DND-41 (cell line): ENCODE measurements at regions not wholly inside any gene's neighbourhood (a gene's known extent, or its start where the extent isn't known, plus 50 kb on each side); places are given as distances from the start of the nearest gene placed in this dataset.
"Not testable (repeated sequence)": the region's sequence is repeated elsewhere in the genome, so short reads cannot be mapped to it uniquely, and the experiment has no call there.

ENCODE experiments used
- ATAC-seq: fragments of 200-7000 bp; cut with Tn5 transposase; 3 replicates; pipeline ENCODE4 v1.9.1; 2021; ENCODE audit warnings: low read depth; ENCODE audit not compliant: insufficient read depth
- DNase-seq: peaks from one replicate; pipeline ENCODE4 v3.0.0-alpha.2; 2020
- H2AFZ ChIP-seq: 2 replicates; pipeline ENCODE4 v1.6.0; 2012; ENCODE audit warnings: low read depth, low read length
- H3K27ac ChIP-seq: 2 replicates; pipeline ENCODE4 v1.5.1; 2012; ENCODE audit warnings: low read length, inconsistent platforms
- H3K27me3 ChIP-seq: fragments of 200-600 bp; sonication (generic); 2 replicates; pipeline ENCODE4 v1.6.0; 2012; ENCODE audit warnings: low read length, mild to moderate bottlenecking, inconsistent platforms; ENCODE audit not compliant: insufficient read depth, poor library complexity
- H3K36me3 ChIP-seq: 2 replicates; pipeline ENCODE4 v1.5.1; 2012; ENCODE audit warnings: low read length, inconsistent platforms; ENCODE audit not compliant: insufficient read depth
- H3K4me1 ChIP-seq: 2 replicates; pipeline ENCODE4 v1.5.1; 2012; ENCODE audit warnings: mild to moderate bottlenecking, low read length; ENCODE audit not compliant: insufficient read depth
- H3K4me2 ChIP-seq: 2 replicates; pipeline ENCODE4 v1.6.0; 2012; ENCODE audit warnings: mild to moderate bottlenecking, moderate library complexity, low read length, inconsistent platforms; ENCODE audit not compliant: insufficient read depth
- H3K4me3 ChIP-seq, 2 experiments: fragments of 200-600 bp in 1 of 2; shearing (Covaris generic) in 1 of 2; 2 replicates each; pipeline ENCODE4 v1.5.1; 2012 to 2016; ENCODE audit warnings: inconsistent platforms in 2 of 2, low read length in 2 of 2, mild to moderate bottlenecking in 2 of 2, low read depth in 1 of 2, moderate library complexity in 1 of 2
- H3K79me2 ChIP-seq: 2 replicates; pipeline ENCODE4 v1.6.0; 2012; ENCODE audit warnings: low read length, inconsistent platforms; ENCODE audit not compliant: insufficient read depth
- H3K9ac ChIP-seq: 2 replicates; pipeline ENCODE4 v1.6.0; 2012; ENCODE audit warnings: low read depth, mild to moderate bottlenecking, inconsistent platforms, low read length, moderate library complexity
- H3K9me3 ChIP-seq: 2 replicates; pipeline ENCODE4 v1.5.1; 2012; ENCODE audit warnings: low read length, moderate library complexity, mild to moderate bottlenecking, inconsistent platforms; ENCODE audit not compliant: insufficient read depth, severe bottlenecking
- H4K20me1 ChIP-seq: 2 replicates; pipeline ENCODE4 v1.6.0; 2012; ENCODE audit warnings: low read length; ENCODE audit not compliant: insufficient read depth
- EZH2 ChIP-seq: IDR thresholded peaks from 3 replicates; pipeline ENCODE4 v1.6.1; 2012; ENCODE audit warnings: borderline replicate concordance, low read depth, mild to moderate bottlenecking, moderate library complexity, low read length, inconsistent platforms; ENCODE audit not compliant: severe bottlenecking
- TF ChIP-seq, protein P1 (sequence below): IDR thresholded peaks from 2 replicates; pipeline ENCODE4 v1.5.1; 2012; ENCODE audit warnings: borderline replicate concordance, low read length, moderate library complexity, mild to moderate bottlenecking; ENCODE audit not compliant: poor library complexity, severe bottlenecking; ENCODE audit errors: extremely low read depth

DNA sequence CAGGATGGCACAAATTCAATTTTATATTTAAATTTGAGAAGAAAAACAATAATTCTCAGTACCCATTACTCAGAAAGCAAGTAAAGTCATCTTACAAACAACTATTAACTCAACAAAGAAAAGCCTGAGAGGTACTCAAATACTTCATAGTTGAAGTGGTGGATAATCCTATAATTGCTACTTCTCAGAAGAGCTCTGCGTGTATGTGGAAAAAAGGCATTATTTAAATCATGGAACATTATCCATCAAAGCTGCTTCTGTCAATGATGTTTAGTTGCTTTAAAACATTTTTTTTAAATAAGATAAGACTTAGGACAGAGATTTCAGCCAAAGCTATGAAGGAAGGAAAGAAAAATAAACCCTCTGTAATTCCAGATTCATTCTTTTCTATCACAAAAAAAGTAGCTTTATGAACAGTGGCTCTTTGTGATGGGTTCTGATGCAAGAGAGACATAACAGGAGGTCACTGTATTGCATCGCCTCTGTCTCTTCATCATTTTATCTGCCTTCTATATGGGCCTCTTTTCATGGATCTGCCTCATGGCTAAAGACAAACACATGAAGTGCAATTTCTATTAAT lies 367.9 kb upstream of the SLC35B3 start:
- no peaks in the 10 kb centered on the region for H4K20me1 ChIP-seq
- no peak overlapping the region for H3K27ac ChIP-seq
- H3K4me1 ChIP-seq = no peaks in the 10 kb centered on the region
- no peak overlapping the region for H3K9ac ChIP-seq
- H3K4me2 ChIP-seq = no peak overlapping the region
- H3K9me3 ChIP-seq = no peaks in the 10 kb centered on the region
- H3K79me2 ChIP-seq = no peaks in the 10 kb centered on the region
- no peaks in the 10 kb centered on the region for H3K27me3 ChIP-seq
- TF ChIP-seq EZH2 = no peak
- TF ChIP-seq, protein P1, sequence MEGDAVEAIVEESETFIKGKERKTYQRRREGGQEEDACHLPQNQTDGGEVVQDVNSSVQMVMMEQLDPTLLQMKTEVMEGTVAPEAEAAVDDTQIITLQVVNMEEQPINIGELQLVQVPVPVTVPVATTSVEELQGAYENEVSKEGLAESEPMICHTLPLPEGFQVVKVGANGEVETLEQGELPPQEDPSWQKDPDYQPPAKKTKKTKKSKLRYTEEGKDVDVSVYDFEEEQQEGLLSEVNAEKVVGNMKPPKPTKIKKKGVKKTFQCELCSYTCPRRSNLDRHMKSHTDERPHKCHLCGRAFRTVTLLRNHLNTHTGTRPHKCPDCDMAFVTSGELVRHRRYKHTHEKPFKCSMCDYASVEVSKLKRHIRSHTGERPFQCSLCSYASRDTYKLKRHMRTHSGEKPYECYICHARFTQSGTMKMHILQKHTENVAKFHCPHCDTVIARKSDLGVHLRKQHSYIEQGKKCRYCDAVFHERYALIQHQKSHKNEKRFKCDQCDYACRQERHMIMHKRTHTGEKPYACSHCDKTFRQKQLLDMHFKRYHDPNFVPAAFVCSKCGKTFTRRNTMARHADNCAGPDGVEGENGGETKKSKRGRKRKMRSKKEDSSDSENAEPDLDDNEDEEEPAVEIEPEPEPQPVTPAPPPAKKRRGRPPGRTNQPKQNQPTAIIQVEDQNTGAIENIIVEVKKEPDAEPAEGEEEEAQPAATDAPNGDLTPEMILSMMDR = no peak
- H2AFZ ChIP-seq = no peak overlapping the region
- DNase-seq = no peak
- no peak for ATAC-seq
- H3K36me3 ChIP-seq = no peaks in the 10 kb centered on the region
- H3K4me3 ChIP-seq = no peak overlapping the region

DNA sequence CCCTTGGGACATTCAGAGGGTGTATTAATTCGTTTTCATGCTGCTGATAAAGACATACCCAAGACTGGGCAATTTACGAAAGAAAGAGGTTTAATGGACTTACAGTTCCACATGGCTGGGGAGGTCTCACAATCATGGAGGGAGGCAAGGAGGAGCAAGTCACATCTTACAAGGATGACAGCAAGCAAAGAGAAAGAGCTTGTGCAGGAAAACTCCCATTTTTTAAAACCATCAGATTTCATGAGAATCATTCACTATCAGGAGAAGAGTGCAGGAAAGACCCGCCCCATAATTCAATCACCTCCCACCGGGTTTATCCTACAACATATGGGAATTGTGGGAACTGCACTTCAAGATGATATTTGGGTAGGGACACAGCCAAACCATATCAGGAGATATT lies 367.1 kb upstream of the SLC35B3 start:
- H3K79me2 ChIP-seq, H4K20me1 ChIP-seq, H3K4me1 ChIP-seq, H3K27ac ChIP-seq, H3K36me3 ChIP-seq, H3K9ac ChIP-seq, H3K4me3 ChIP-seq, DNase-seq, H3K27me3 ChIP-seq, H3K9me3 ChIP-seq, H3K4me2 ChIP-seq, ATAC-seq, H2AFZ ChIP-seq: not testable (repeated sequence)

DNA sequence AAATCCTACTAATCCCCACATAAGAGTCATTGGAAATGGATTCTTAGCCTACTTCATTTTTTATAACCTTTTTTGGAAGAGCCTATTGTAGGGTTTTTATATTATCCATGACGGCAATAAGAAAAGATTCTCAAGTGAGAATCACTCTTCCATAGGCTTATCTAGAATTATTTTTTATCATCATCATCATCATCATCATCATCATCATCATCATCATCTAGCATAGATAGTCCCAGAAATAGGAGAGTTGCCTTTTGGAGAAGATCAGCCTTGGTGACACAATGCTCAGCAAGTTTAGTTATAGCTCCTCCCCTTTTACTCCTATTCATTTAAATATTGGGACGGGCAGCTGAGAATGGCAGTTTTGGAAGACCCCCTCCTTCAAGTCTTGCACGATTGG lies 359.1 kb upstream of the SLC35B3 start:
- ATAC-seq (no peak), DNase-seq (no peak)
- Histone ChIP-seq H4K20me1 (no peaks in the 10 kb centered on the region), H3K27ac (no peak overlapping the region), H3K4me2 (no peak overlapping the region), H2AFZ (no peak overlapping the region), H3K79me2 (no peaks in the 10 kb centered on the region), H3K4me1 (no peaks in the 10 kb centered on the region), H3K9me3 (no peaks in the 10 kb centered on the region), H3K4me3 (no peak overlapping the region), H3K27me3 (no peaks in the 10 kb centered on the region), H3K9ac (no peak overlapping the region), H3K36me3 (no peaks in the 10 kb centered on the region)
- TF ChIP-seq, protein P1 = no peak
- TF ChIP-seq EZH2 = no peak

DNA sequence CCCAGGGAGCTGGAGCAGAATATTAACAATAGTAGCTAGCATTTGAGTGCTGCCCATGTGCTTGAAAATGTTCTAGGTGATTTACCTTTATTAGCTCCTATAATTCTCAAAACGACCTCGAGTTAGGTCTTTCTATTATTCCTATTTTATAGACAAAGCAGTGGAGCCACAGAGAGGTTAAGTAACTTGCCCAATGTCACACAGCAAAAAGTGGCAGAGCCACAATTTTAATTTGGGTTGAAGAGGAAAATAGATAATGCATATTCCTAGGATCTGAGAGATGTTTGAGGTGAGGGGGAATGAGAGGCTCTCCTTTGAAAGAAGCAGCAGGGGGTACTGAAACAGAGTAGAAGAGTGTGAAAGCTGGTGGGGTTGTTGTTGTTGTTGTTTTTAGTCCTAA lies 354.5 kb upstream of the SLC35B3 start:
- DNase-seq (no peak), ATAC-seq (no peak)
- H3K79me2 ChIP-seq = no peaks in the 10 kb centered on the region
- H3K4me1 ChIP-seq = no peaks in the 10 kb centered on the region
- no peak overlapping the region for H3K9ac ChIP-seq
- no peak for TF ChIP-seq EZH2
- TF ChIP-seq, protein P1 = no peak
- no peaks in the 10 kb centered on the region for H3K36me3 ChIP-seq
- no peak overlapping the region for H3K27ac ChIP-seq
- H3K4me3 ChIP-seq = no peak overlapping the region
- no peaks in the 10 kb centered on the region for H3K9me3 ChIP-seq
- no peak overlapping the region for H3K4me2 ChIP-seq
- H3K27me3 ChIP-seq = no peaks in the 10 kb centered on the region
- H4K20me1 ChIP-seq = no peaks in the 10 kb centered on the region
- H2AFZ ChIP-seq = no peak overlapping the region
